AG09319 (cell line): ENCODE measurements at regions not wholly inside any gene's neighbourhood (a gene's known extent, or its start where the extent isn't known, plus 50 kb on each side); places are given as distances from the start of the nearest gene placed in this dataset.

Source experiments
- DNase-seq: peaks from one replicate; pipeline ENCODE4 v3.0.0-alpha.2; 2010; ENCODE audit warnings: low read depth; ENCODE audit errors: extremely low read depth
- CTCF ChIP-seq: IDR thresholded peaks from 2 replicates; pipeline ENCODE4 v1.5.1; 2011; ENCODE audit warnings: low read depth, mild to moderate bottlenecking, inconsistent platforms, low read length, moderate library complexity

DNA sequence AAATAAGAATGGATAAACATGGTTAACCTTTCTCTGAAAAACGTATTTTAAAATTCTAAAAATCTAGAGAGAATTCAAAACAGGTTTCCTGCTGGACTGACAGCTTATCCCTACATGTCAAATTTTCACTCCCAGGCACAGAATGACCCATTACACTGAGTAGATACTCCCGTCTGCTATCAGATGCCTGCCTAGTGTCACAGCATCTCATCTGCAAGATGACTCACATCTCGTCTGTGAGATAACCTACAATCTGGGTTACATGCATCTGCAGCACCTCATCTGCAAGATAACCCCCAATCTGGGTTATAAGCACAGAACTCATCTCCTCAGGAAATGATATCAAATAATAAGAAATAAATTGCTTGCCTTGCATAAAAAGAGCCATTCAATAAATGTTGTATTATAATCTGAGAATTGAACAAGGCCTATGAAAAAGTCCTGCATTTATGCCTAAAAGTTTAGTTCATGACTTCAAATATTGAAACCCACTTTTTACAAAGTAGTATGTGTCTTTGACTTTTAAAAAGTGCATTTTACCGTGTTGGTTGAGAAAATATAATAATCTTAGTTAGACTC is 188.3 kb upstream of the THBS1 start:
- no peak for DNase-seq
- TF ChIP-seq CTCF: no peak

GRCh38 chr15:39393575-39394335 is 187.1 kb upstream of the THBS1 start:
- no peak for TF ChIP-seq CTCF
- no peak for DNase-seq

DNA sequence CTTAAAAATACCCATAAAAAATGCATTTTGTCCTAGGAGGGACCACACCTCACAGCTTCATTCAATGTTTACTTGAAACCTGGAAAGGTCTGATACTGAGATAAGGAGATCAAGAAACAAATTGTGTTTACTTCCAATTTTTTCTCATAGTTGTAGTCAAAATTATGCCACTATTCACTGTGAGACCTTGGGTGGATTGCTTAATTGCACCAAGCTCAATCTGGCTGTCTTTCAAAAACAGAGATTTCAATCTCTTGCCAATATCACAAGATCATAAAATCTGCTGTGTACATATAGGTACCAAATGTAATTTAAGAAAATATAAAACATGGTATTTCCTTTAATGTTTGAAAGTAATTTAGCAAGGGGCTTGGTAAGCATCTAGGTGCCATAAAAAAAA is 186.4 kb upstream of the THBS1 start:
- TF ChIP-seq CTCF: no peak
- no peak for DNase-seq

GRCh38 chr15:39396979-39397615 is 183.8 kb upstream of the THBS1 start:
- DNase-seq: no peak

GRCh38 chr15:39397883-39398282 is 183.0 kb upstream of the THBS1 start:
- DNase-seq: no peak

More at GRCh38 chr15:39396979-39397615, 183.8 kb upstream of the THBS1 start:
- TF ChIP-seq CTCF: no peak

DNA sequence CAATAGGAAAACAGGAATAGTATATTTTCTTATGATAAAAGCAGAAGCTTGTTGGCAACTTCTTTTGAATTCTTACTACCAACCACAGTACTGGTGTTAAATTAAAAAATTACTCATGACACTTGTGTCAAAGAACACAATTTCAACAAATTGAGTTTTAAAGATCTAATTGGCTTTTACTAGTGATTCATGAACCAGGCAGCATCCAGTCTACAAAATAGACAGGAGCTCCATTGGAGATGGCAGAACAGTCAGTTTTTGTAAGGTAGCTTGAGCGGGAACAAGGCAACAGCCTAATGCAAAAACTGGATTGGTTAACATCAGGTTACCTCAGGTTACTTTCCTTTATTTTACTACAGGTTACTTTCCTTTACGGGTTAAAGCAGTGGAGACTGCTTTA is 181.3 kb upstream of the THBS1 start:
- no peak for DNase-seq
- no peak for TF ChIP-seq CTCF

More at GRCh38 chr15:39397883-39398282, 183.0 kb upstream of the THBS1 start:
- TF ChIP-seq CTCF: no peak

DNA sequence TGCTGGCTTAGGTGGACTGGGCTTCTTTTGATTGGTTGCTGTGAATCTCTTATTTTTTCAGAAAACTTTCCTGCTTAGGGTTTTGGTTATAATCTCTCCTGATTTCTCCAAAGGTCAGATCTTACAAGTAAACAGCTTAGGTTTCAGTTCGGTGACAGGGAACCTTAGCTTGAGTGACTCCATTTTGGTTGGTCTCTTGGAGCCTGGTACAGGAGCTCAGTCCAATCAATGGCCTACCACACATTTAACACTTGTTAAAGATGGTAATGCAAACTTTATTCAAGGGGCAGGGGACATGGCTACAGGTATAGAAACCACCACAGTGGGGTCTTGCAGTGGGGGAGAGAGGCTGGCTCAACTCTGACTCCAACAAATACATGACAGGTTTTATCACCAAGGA is 180.9 kb upstream of the THBS1 start:
- TF ChIP-seq CTCF: no peak
- no peak for DNase-seq
